ENCODE measurements at regions not wholly inside any gene's neighbourhood (a gene's known extent, or its start where the extent isn't known, plus 50 kb on each side); places are given as distances from the start of the nearest gene placed in this dataset.
"Not testable (repeated sequence)": the region's sequence is repeated elsewhere in the genome, so short reads cannot be mapped to it uniquely, and the experiment has no call there.

- TF ChIP-seq, protein P1, sequence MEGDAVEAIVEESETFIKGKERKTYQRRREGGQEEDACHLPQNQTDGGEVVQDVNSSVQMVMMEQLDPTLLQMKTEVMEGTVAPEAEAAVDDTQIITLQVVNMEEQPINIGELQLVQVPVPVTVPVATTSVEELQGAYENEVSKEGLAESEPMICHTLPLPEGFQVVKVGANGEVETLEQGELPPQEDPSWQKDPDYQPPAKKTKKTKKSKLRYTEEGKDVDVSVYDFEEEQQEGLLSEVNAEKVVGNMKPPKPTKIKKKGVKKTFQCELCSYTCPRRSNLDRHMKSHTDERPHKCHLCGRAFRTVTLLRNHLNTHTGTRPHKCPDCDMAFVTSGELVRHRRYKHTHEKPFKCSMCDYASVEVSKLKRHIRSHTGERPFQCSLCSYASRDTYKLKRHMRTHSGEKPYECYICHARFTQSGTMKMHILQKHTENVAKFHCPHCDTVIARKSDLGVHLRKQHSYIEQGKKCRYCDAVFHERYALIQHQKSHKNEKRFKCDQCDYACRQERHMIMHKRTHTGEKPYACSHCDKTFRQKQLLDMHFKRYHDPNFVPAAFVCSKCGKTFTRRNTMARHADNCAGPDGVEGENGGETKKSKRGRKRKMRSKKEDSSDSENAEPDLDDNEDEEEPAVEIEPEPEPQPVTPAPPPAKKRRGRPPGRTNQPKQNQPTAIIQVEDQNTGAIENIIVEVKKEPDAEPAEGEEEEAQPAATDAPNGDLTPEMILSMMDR (IDR thresholded peaks at IDR 0.05 in 2 of 3, conservative IDR thresholded peaks at IDR 0.05 in 1 of 3; ENCODE audit: borderline replicate concordance in 1 of 3, insufficient read depth in 1 of 3, low read depth in 2 of 3, low read length in 2 of 3): not testable (repeated sequence)
- not testable (repeated sequence) for TF ChIP-seq RAD21 (IDR thresholded peaks at IDR 0.05; ENCODE audit: low read depth); EZH2 (IDR thresholded peaks at IDR 0.05); ZFX (IDR thresholded peaks at IDR 0.05); SIN3A (IDR thresholded peaks at IDR 0.05; ENCODE audit: low read depth); ELF1 (IDR thresholded peaks at IDR 0.05; ENCODE audit: borderline replicate concordance, low read depth)
Observed at GRCh38 chr17:15850071-15850470, 94.9 kb upstream of the ADORA2B start.

Data from HCT116 (cell line).